NB4 (cell line): ENCODE measurements at regions not wholly inside any gene's neighbourhood (a gene's known extent, or its start where the extent isn't known, plus 50 kb on each side); places are given as distances from the start of the nearest gene placed in this dataset.

Experiments
- DNase-seq: peaks from one replicate; pipeline ENCODE4 v3.0.0; 2010; ENCODE audit warnings: low read depth
- H3K4me3 ChIP-seq: one replicate; pipeline ENCODE4 v1.5.1; 2011; ENCODE audit warnings: mild to moderate bottlenecking, low read depth, low read length, moderate library complexity
- MYC ChIP-seq: IDR thresholded peaks from 2 replicates; pipeline ENCODE4 v1.6.1; 2011; ENCODE audit warnings: low read depth, low read length
- POLR2A ChIP-seq: IDR thresholded peaks from 2 replicates; pipeline ENCODE4 v1.6.1; 2011; ENCODE audit warnings: mild to moderate bottlenecking; ENCODE audit not compliant: insufficient read length; ENCODE audit errors: extremely low read depth
- TF ChIP-seq, protein P1 (sequence below): IDR thresholded peaks from 2 replicates; pipeline ENCODE4 v1.6.1; 2011; ENCODE audit warnings: low read depth, low read length
- TF ChIP-seq, protein P2 (sequence below): IDR thresholded peaks from one replicate; pipeline ENCODE4 v1.5.1; 2012; ENCODE audit warnings: low read depth, low read length

DNA sequence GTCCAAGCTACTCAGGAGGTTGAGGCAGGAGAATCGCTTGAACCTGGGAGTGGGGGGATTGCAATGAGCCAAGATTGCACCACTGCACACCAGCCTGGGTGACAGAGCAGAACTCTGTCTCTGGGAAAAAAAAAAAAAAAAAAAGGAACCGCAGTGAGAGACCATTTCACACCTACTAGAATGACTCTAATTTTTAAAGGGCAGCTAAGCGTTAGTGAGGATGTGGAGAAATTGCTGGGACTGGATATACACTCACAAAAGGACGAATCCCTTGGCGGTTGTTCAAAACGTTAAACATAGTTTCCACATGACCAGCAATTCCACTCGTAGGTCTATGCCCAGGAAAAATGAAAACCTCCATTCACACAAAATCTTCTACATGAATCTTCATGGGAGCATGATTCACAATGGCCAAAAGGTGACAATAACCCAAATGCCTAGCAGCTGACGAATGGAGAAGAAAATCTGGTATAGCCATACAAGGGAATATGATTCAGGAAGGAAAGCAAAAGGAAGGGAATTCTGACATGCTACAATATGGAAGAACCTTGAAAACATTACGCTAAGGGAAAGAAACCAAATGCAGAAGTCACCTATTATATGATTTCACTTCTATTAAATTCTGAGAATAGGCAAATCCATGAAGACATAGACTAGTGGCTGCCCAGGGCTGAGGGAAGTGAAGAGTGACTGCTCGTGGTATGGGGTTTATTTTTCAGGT is 127.0 kb downstream of the CHSY1 start:
- peak; percentile 68 for DNase-seq
- no peak for TF ChIP-seq POLR2A
- no peak for TF ChIP-seq MYC
- TF ChIP-seq, protein P1, sequence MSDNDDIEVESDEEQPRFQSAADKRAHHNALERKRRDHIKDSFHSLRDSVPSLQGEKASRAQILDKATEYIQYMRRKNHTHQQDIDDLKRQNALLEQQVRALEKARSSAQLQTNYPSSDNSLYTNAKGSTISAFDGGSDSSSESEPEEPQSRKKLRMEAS = no peak
- TF ChIP-seq, protein P2, sequence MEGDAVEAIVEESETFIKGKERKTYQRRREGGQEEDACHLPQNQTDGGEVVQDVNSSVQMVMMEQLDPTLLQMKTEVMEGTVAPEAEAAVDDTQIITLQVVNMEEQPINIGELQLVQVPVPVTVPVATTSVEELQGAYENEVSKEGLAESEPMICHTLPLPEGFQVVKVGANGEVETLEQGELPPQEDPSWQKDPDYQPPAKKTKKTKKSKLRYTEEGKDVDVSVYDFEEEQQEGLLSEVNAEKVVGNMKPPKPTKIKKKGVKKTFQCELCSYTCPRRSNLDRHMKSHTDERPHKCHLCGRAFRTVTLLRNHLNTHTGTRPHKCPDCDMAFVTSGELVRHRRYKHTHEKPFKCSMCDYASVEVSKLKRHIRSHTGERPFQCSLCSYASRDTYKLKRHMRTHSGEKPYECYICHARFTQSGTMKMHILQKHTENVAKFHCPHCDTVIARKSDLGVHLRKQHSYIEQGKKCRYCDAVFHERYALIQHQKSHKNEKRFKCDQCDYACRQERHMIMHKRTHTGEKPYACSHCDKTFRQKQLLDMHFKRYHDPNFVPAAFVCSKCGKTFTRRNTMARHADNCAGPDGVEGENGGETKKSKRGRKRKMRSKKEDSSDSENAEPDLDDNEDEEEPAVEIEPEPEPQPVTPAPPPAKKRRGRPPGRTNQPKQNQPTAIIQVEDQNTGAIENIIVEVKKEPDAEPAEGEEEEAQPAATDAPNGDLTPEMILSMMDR = no peak
- H3K4me3 ChIP-seq = no peak overlapping the region

DNA sequence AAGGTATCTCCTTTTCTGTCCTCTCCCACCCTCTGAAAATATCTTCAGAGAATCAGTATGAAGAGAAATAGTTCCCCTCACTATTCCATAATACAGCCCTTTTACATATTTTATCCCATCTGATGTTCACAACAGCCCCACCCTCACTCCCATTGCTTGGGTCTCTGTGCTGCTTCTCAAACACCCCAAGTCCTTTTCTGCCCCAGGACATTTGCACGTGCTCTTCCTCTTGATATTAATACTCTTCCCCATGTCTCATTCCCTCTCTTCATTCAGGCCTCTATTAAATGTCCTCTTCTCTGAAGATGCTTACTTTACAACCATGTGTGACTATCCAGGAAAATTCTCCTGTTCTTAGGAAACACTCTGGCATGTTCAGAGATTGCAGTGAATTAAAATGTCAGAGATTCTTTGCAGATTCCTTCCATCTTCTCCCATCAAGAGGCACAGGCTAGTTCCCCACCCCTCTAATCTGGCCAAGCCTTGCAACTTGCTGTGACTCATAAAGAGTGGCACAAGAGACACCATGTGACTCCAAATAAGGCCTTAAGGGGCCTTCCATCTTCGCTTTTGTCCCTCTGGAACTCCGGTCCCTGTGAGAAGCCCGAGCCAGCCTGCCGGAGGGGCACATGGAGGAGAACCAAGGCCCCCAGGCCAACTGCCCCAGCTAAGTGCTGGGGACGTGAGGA is 128.5 kb downstream of the CHSY1 start:
- H3K4me3 ChIP-seq = no peak overlapping the region
- TF ChIP-seq, protein P1 = peak; percentile 75; the same call in 1 of the 2 replicates
- TF ChIP-seq, protein P2 = no peak
- DNase-seq = peak; percentile 65

DNA sequence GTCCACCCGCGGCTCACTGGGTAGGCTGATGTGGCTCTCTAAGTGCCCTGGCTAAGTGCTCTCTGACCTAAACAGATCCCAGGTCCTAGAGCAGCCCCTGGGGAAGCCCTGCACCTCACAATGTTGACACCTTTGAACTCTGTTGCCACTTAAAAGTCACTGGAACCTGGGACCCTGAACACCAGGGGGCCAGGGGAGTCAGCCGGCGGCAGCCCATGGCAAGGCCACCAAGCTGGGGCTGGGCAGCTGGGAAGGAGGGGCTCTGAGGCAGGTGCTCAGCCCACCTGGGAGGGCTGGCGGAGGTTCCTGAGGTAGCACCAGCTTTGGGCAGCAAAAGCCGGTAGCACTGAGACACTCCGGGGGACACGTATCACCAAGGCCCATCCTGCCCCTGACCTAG is 129.0 kb downstream of the CHSY1 start:
- DNase-seq = no peak
- H3K4me3 ChIP-seq = no peak overlapping the region
- TF ChIP-seq MYC (no peak), POLR2A (no peak)
- TF ChIP-seq, protein P2 = no peak
- TF ChIP-seq, protein P1 = no peak

DNA sequence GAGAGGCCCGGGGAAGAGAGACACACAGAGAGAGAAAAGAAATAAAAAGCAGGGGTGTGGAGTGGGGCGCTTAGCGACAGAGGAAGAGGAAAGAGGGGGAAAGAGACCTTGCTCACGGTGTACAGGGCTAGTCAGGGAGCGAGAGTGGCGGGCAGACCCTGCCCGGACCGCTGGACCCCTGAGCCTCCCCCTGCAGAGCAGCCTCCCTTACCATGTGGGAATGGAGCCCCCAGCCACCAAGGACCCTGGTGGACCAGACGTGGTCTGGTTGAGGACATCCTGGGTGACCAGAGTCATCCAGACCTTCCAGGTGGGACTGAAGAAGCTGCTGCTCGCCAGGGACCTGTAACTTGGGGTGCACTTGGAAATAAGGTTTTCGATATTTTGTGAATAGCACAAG is 129.6 kb downstream of the CHSY1 start:
- TF ChIP-seq POLR2A (no peak), MYC (no peak)
- TF ChIP-seq, protein P2 = no peak
- TF ChIP-seq, protein P1 = no peak
- H3K4me3 ChIP-seq = no peak overlapping the region
- DNase-seq = no peak

DNA sequence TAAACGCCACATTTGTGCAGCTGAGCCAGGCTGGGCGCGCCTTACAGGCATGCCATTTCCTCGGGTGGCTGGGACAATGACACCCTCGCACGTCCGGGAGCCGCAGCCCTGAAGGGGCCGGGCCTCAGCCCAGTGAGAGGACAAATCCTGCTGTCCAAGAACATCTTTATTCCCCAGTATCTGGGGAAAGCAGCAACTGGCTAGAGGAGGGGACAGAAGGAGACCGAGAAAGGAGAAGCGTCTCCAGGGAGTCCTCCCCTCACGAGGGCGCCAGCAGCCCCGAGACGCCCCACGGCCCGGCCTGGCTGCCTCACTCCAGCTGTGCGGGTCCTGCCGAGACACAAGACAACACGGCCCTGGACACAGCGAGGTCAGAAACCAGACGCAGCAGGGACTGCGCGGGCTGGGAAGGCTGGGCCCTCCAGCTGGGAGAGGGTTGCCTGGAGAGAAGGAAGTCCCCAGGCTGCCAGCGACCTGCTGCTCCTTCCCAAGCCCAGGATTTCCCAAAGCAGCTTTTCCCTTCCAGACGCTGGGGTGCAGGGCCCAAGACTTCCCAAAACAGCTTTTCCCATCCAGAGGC is 130.2 kb downstream of the CHSY1 start:
- no peak overlapping the region for H3K4me3 ChIP-seq
- peak; percentile 86 for DNase-seq

More for the DNA sequence above, 130.2 kb downstream of the CHSY1 start:
- TF ChIP-seq, protein P2 = peak; percentile 48
- TF ChIP-seq MYC = no peak
- TF ChIP-seq, protein P1 = peak; percentile 38; the same call in 1 of the 2 replicates
- TF ChIP-seq POLR2A = no peak
